Activated CD4-positive, CD25-positive, alpha-beta regulatory T cell (primary cell): ENCODE measurements at regions not wholly inside any gene's neighbourhood (a gene's known extent, or its start where the extent isn't known, plus 50 kb on each side); places are given as distances from the start of the nearest gene placed in this dataset.

Experiments used
- DNase-seq, 4 experiments: peaks; one replicate each; lab custom pipeline; 2025; lab: John Stamatoyannopoulos, UW

GRCh38 chr9:106324591-106325280 lies 538.2 kb upstream of the ZNF462 start:
- no peak for DNase-seq

- no peak for DNase-seq
These were observed 536.5 kb upstream of the ZNF462 start for GRCh38 chr9:106326493-106326892.

- DNase-seq = no peak
These were observed 529.5 kb upstream of the ZNF462 start for GRCh38 chr9:106333481-106333880.

GRCh38 chr9:106334081-106334480 lies 528.9 kb upstream of the ZNF462 start:
- no peak for DNase-seq

- no peak for DNase-seq
These were observed 523.1 kb upstream of the ZNF462 start for GRCh38 chr9:106339882-106340281.

GRCh38 chr9:106350777-106351176 lies 512.2 kb upstream of the ZNF462 start:
- DNase-seq = no peak

- no peak for DNase-seq
These were observed 506.0 kb upstream of the ZNF462 start for GRCh38 chr9:106356924-106357323.

GRCh38 chr9:106358331-106358730 lies 504.6 kb upstream of the ZNF462 start:
- DNase-seq = no peak

- DNase-seq = no peak
These were observed 486.3 kb upstream of the ZNF462 start for GRCh38 chr9:106376689-106377088.

GRCh38 chr9:106383072-106383471 lies 479.9 kb upstream of the ZNF462 start:
- DNase-seq = no peak

- no peak for DNase-seq
These were observed 475.0 kb upstream of the ZNF462 start for GRCh38 chr9:106387965-106388364.

- no peak for DNase-seq
These were observed 469.7 kb upstream of the ZNF462 start for GRCh38 chr9:106393226-106393625.

- no peak for DNase-seq
These were observed 462.8 kb upstream of the ZNF462 start for GRCh38 chr9:106400170-106400569.

GRCh38 chr9:106400950-106401349 lies 462.0 kb upstream of the ZNF462 start:
- no peak for DNase-seq

- DNase-seq = no peak
These were observed 459.9 kb upstream of the ZNF462 start for GRCh38 chr9:106403081-106403480.

GRCh38 chr9:106404137-106404536 lies 458.8 kb upstream of the ZNF462 start:
- DNase-seq = no peak

GRCh38 chr9:106405871-106406435 lies 457.0 kb upstream of the ZNF462 start:
- no peak for DNase-seq

GRCh38 chr9:106414042-106414441 lies 448.9 kb upstream of the ZNF462 start:
- DNase-seq = no peak

GRCh38 chr9:106417685-106418084 lies 445.3 kb upstream of the ZNF462 start:
- DNase-seq = no peak

- no peak for DNase-seq
These were observed 443.1 kb upstream of the ZNF462 start for GRCh38 chr9:106419829-106420228.

- DNase-seq = no peak
These were observed 442.4 kb upstream of the ZNF462 start for GRCh38 chr9:106420511-106420944.

- no peak for DNase-seq
These were observed 441.2 kb upstream of the ZNF462 start for GRCh38 chr9:106421772-106422171.

GRCh38 chr9:106423575-106423974 lies 439.4 kb upstream of the ZNF462 start:
- no peak for DNase-seq

- DNase-seq = no peak
These were observed 430.3 kb upstream of the ZNF462 start for GRCh38 chr9:106432631-106433030.
